ENCODE measurements at regions not wholly inside any gene's neighbourhood (a gene's known extent, or its start where the extent isn't known, plus 50 kb on each side); places are given as distances from the start of the nearest gene placed in this dataset.

- TF ChIP-seq CTCF (IDR thresholded peaks at IDR 0.05) (no peak), POLR2A (IDR thresholded peaks at IDR 0.05) (no peak)
These were observed 252.0 kb downstream of the SOX4 start for GRCh38 chr6:21845439-21846140.

All from heart left ventricle (tissue), 13 donors.